Kidney (tissue), 13 donors: ENCODE measurements at regions not wholly inside any gene's neighbourhood (a gene's known extent, or its start where the extent isn't known, plus 50 kb on each side); places are given as distances from the start of the nearest gene placed in this dataset.

Experiments used
- DNase-seq, 5 donors: peaks; one replicate each; pipeline ENCODE4 v3.0.0-alpha.2; 2013 to 2020
- FAIRE-seq: peaks from 2 replicates; lab custom pipeline; 2012; peaks lifted over from hg19 to GRCh38; lab: Jason Lieb, UNC
- H3K27ac ChIP-seq, 2 donors: one replicate each; pipeline ENCODE4 v1.7.0; 2013; ENCODE audit warnings: low read depth in 2 of 2, low read length in 2 of 2, inconsistent platforms in 1 of 2
- H3K27me3 ChIP-seq: one replicate; pipeline ENCODE4 v1.7.1; 2013; ENCODE audit warnings: low read length, inconsistent platforms; ENCODE audit not compliant: control insufficient read depth, insufficient read depth
- H3K36me3 ChIP-seq, 3 donors: one replicate each; pipeline versions ENCODE4 v1.7.0 to v1.7.1; 2013; ENCODE audit warnings: low read length in 3 of 3, control low read depth in 1 of 3, inconsistent platforms in 1 of 3; ENCODE audit not compliant: insufficient read depth in 3 of 3, control insufficient read depth in 2 of 3
- H3K4me1 ChIP-seq, 3 donors: one replicate each; pipeline versions ENCODE4 v1.7.0 to v1.7.1; 2013; ENCODE audit warnings: low read length in 3 of 3, inconsistent platforms in 1 of 3, low read depth in 1 of 3; ENCODE audit not compliant: control insufficient read depth in 2 of 3, insufficient read depth in 2 of 3
- H3K4me3 ChIP-seq, 3 donors: one replicate each; pipeline versions ENCODE4 v1.7.0 to v1.8.1; 2013; ENCODE audit warnings: low read length in 3 of 3, control low read depth in 1 of 3, inconsistent platforms in 1 of 3
- H3K9ac ChIP-seq, 3 donors: one replicate each; pipeline versions ENCODE4 v1.7.0 to v1.7.1; 2013; ENCODE audit warnings: low read length in 3 of 3, control low read depth in 1 of 3, inconsistent platforms in 1 of 3
- H3K9me3 ChIP-seq, 3 donors: one replicate each; pipeline versions ENCODE4 v1.7.0 to v1.7.1; 2013; ENCODE audit warnings: low read length in 3 of 3, control low read depth in 1 of 3, inconsistent platforms in 1 of 3; ENCODE audit not compliant: control insufficient read depth in 2 of 3, insufficient read depth in 1 of 3
- intact Hi-C: fragments of 100-400 bp; cut with DNase I; formaldehyde crosslinking; loops from one replicate; pipeline ENCODE4 v1.11.1; 2022
- TF ChIP-seq, protein P1 (sequence below): IDR thresholded peaks from 3 replicates; pipeline ENCODE4 v1.5.1; 2012; ENCODE audit warnings: mild to moderate bottlenecking, moderate library complexity, borderline replicate concordance; ENCODE audit not compliant: insufficient read depth; ENCODE audit errors: extremely low read depth
- donor health status: control.
- donor health status: control.
- donor health status: control.
- donor health status: control.
- donor health status: control.
- donor health status: DM: yes; HTN: yes; CAD: no.
- donor health status: Normal renal cell carcinoma (clear cell type).

DNA sequence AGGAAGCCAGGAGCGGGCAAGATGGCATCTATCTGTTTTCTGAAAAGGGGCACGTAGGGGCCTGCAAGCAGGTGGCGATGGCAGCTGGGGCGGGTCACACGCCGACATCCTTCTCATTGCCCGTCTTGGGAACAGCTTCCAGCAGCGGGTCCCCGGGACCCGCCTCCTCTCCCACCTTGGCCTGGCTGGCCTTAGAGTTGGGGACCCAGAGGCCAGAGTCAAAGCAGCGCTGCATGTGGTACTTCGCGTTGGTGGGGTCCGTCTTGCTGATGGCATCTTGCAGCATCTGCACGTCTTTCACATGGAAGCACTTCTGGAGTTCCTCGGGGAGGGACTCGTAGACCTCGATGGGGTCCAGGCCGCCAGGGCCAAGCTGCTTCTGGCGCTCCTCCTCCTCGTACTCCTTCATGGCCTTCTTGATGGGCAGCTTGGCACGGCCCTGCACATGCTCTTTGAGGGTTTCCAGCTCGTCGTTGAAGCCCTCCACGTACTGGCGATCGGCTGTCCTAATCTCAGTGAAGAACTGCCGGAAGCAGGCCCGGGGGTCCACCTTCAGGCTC, 127.6 kb upstream of the CLINT1 start:
- H3K27me3 ChIP-seq, result no peaks in the 10 kb centered on the region
- TF ChIP-seq, protein P1, sequence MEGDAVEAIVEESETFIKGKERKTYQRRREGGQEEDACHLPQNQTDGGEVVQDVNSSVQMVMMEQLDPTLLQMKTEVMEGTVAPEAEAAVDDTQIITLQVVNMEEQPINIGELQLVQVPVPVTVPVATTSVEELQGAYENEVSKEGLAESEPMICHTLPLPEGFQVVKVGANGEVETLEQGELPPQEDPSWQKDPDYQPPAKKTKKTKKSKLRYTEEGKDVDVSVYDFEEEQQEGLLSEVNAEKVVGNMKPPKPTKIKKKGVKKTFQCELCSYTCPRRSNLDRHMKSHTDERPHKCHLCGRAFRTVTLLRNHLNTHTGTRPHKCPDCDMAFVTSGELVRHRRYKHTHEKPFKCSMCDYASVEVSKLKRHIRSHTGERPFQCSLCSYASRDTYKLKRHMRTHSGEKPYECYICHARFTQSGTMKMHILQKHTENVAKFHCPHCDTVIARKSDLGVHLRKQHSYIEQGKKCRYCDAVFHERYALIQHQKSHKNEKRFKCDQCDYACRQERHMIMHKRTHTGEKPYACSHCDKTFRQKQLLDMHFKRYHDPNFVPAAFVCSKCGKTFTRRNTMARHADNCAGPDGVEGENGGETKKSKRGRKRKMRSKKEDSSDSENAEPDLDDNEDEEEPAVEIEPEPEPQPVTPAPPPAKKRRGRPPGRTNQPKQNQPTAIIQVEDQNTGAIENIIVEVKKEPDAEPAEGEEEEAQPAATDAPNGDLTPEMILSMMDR, result no peak
- H3K4me3 ChIP-seq, result no peak overlapping the region
- H3K36me3 ChIP-seq, result no peaks in the 10 kb centered on the region
- no peaks in the 10 kb centered on the region for H3K9me3 ChIP-seq
- intact Hi-C loops, result no loop called here
- DNase-seq, result peak in 1 of 5 donors; percentile 59
- H3K27ac ChIP-seq, result no peak overlapping the region
- FAIRE-seq, result no peak
- H3K4me1 ChIP-seq, result no peaks in the 10 kb centered on the region
- no peak overlapping the region for H3K9ac ChIP-seq

DNA sequence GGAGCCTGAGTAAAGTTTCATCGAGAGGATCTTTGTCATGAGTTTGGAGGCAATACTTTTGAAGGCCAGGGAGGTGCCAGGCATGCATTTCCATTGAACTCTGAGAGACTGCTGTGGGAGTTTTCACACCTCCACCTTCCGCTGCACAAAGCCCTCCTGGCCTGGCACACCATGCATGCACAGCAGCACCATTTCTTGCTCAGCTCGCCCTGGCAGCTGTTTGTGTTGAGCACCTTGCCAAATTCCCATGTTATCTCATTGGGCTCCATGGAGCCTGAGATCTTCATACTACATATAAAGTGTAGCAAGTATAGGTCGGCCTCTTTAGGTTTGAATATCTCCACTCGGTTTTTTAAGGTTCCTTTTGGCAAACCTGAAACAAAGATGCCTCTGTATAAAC, 125.7 kb upstream of the CLINT1 start:
- intact Hi-C loops, result no loop called here
- Histone ChIP-seq H3K4me3 (no peak overlapping the region), H3K9ac (no peak overlapping the region), H3K27me3 (no peaks in the 10 kb centered on the region), H3K4me1 (no peaks in the 10 kb centered on the region), H3K9me3 (no peaks in the 10 kb centered on the region), H3K36me3 (no peaks in the 10 kb centered on the region), H3K27ac (no peak overlapping the region)
- FAIRE-seq (no peak), DNase-seq (no peak)
- TF ChIP-seq, protein P1, result no peak

DNA sequence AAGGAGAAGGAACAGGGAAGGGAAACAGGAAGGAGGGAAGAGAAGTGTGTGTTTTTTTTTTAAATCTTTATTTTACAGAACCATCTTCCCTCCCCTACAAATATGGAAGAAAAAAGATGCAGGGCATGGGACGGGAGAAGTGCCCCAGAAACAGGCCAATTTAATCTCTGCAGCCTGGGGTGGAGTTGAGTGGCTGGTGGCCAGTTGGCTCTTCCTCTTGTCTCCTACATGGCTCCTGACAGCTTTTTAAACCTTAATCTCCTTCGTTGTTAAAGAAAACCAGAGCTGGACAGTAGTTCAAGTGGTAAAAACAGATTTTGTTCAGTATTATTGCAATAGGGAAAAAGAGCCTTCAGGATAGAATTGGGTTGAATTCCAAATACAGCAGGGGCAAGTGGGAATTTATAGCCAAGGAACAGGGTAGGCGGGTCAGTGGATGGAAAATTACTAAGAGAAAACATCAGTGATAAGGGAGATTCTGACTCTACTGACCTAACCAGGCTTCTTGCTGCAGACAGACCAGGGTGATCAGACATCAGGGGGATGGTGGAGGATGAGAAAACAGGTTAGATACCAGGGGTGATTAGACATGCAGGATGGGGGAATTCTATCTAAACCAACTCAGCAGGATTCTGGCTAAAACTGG, 125.1 kb upstream of the CLINT1 start:
- H3K27me3 ChIP-seq, result no peaks in the 10 kb centered on the region
- H3K4me3 ChIP-seq, result no peak overlapping the region
- no peaks in the 10 kb centered on the region for H3K9me3 ChIP-seq
- H3K27ac ChIP-seq, result no peak overlapping the region
- no peak overlapping the region for H3K9ac ChIP-seq
- intact Hi-C loops, result no loop called here
- TF ChIP-seq, protein P1, result no peak
- DNase-seq, result no peak
- no peaks in the 10 kb centered on the region for H3K4me1 ChIP-seq
- no peaks in the 10 kb centered on the region for H3K36me3 ChIP-seq
- FAIRE-seq, result no peak
